ENCODE measurements at regions not wholly inside any gene's neighbourhood (a gene's known extent, or its start where the extent isn't known, plus 50 kb on each side); places are given as distances from the start of the nearest gene placed in this dataset.

DNA sequence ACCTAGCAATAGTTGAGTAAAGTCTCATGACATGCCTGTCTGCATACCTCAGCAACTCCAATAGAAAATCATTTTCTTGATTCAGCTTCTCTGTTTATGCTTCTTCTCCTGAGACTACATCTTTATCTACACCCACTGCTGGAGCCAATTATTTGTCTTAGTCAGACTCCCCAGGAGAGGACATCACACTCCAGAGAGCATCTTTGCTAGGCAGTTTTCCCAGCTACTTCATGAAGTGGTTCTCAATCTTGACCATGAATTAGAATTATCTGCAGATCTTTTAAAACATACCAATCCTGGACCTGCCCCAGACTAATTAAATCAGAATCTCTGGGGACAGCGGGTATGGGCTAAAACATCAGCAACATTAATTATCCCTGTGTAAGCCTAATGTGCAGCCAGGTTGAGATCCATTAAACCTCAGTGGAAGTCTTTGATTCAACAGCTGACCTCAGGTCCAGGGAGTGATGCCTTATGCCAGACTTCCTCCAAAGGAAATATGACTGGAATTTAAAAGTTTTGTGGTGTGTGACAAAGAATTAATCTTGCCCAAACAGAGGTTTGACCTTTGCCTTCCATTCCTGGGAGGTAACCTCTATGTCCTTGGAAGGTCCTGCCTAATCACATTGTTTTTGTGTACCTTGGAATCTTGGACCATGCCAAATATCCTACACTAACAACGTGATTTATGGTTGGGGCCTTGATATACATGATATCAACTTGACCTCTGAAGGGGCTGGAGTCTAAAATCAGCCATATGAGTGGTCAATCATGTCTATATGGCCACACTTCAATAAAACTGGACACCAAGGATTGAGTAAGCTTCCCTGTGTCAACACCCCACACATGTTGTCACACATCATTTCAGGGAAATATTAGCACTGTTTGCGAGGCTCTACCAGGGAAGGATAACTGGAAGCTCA lies 99.3 kb upstream of the DNAJC10 start:
- Histone ChIP-seq H3K4me1 (ENCODE audit: control insufficient read depth in 4 of 4, insufficient read depth in 4 of 4, low read length in 3 of 4) (no peaks in the 10 kb centered on the region), H3K27ac (ENCODE audit: low read depth in 1 of 2, low read length in 2 of 2) (no peak overlapping the region), H3K36me3 (ENCODE audit: control insufficient read depth in 4 of 4, insufficient read depth in 3 of 4, low read depth in 1 of 4, low read length in 3 of 4) (no peaks in the 10 kb centered on the region), H3K9me3 (ENCODE audit: control insufficient read depth in 4 of 4, low read length in 3 of 4) (no peaks in the 10 kb centered on the region), H3K9ac (ENCODE audit: low read depth in 1 of 2, low read length in 2 of 2) (no peak overlapping the region), H3K27me3 (ENCODE audit: control insufficient read depth in 4 of 4, insufficient read depth in 4 of 4, low read length in 3 of 4) (no peaks in the 10 kb centered on the region), H3K4me3 (ENCODE audit: low read depth in 1 of 3, low read length in 3 of 3) (no peak overlapping the region)
- 46% methylated on average over 3 of the region's 3 CpGs for WGBS
- TF ChIP-seq RAD21 (IDR thresholded peaks at IDR 0.05), result no peak
- no peak for TF ChIP-seq FOXA2 (IDR thresholded peaks at IDR 0.05)
- no peak for TF ChIP-seq FOXA1 (IDR thresholded peaks at IDR 0.05)
- TF ChIP-seq SP1 (IDR thresholded peaks at IDR 0.05), result no peak
- no peak for TF ChIP-seq GABPA (IDR thresholded peaks at IDR 0.05 in 1 of 2, conservative IDR thresholded peaks at IDR 0.05 in 1 of 2)
- TF ChIP-seq YY1 (IDR thresholded peaks at IDR 0.05), result no peak
- TF ChIP-seq HNF4G (IDR thresholded peaks at IDR 0.05), result no peak
- TF ChIP-seq, protein P1, sequence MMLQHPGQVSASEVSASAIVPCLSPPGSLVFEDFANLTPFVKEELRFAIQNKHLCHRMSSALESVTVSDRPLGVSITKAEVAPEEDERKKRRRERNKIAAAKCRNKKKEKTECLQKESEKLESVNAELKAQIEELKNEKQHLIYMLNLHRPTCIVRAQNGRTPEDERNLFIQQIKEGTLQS (IDR thresholded peaks at IDR 0.05), result no peak
- no peak for TF ChIP-seq RXRA (IDR thresholded peaks at IDR 0.05)
- no peak for TF ChIP-seq EGR1 (IDR thresholded peaks at IDR 0.05; ENCODE audit: low read depth in 2 of 2)
- DNase-seq (ENCODE audit: low spot score), result no peak

DNA sequence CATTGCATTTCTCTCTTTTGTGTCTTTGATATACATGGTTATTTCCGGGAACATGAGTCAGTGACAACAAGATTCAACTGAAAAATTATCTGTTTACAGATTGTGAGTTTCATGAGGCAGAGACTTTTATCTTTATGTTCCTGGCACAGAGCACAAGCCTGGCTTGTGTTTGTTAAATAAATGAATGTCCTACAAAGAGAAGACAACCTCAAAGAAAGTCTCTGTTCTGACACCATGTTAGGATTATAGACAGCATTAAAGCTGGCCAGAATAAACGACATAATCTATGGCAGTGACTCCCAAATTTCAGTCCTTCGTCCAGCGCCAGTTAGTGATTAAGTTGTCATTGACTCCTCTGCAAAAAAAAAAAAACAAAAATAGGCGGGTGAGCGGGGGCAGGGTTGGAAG lies 97.4 kb upstream of the DNAJC10 start:
- TF ChIP-seq HNF4A (conservative IDR thresholded peaks at IDR 0.05), result no peak
- TF ChIP-seq GABPA (IDR thresholded peaks at IDR 0.05 in 1 of 2, conservative IDR thresholded peaks at IDR 0.05 in 1 of 2), result no peak
- TF ChIP-seq FOXA2 (IDR thresholded peaks at IDR 0.05), result no peak
- no peaks in the 10 kb centered on the region for H3K4me1 ChIP-seq (ENCODE audit: control insufficient read depth in 4 of 4, insufficient read depth in 4 of 4, low read length in 3 of 4)
- 66% methylated on average over 6 of the region's 6 CpGs for WGBS
- no peak overlapping the region for H3K9ac ChIP-seq (ENCODE audit: low read depth in 1 of 2, low read length in 2 of 2)
- H3K36me3 ChIP-seq (ENCODE audit: control insufficient read depth in 4 of 4, insufficient read depth in 3 of 4, low read depth in 1 of 4, low read length in 3 of 4), result no peaks in the 10 kb centered on the region
- DNase-seq (ENCODE audit: low spot score), result no peak
- no peak overlapping the region for H3K4me3 ChIP-seq (ENCODE audit: low read depth in 1 of 3, low read length in 3 of 3)
- no peak overlapping the region for H3K27ac ChIP-seq (ENCODE audit: low read depth in 1 of 2, low read length in 2 of 2)
- H3K9me3 ChIP-seq (ENCODE audit: control insufficient read depth in 4 of 4, low read length in 3 of 4), result no peaks in the 10 kb centered on the region
- no peaks in the 10 kb centered on the region for H3K27me3 ChIP-seq (ENCODE audit: control insufficient read depth in 4 of 4, insufficient read depth in 4 of 4, low read length in 3 of 4)

DNA sequence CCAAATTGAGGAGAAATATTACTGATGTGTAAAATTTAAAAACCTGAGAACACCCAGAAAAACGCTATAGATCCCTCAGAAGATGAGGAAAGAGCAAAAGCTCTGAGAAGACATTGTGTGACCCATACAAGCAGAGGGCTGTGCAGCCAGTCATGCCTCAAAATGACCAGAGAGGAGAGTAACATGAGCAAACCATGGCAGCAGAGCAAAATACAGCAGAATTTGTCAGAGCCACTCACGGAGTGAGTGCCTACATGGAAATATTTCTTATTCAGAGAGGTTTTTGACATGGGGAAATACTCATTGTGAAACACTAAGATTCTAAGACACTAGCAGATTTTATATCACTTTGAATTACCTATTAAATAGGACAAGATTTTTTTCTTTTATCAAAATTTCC lies 96.8 kb upstream of the DNAJC10 start:
- Histone ChIP-seq H3K4me1 (ENCODE audit: control insufficient read depth in 4 of 4, insufficient read depth in 4 of 4, low read length in 3 of 4) (no peaks in the 10 kb centered on the region), H3K9me3 (ENCODE audit: control insufficient read depth in 4 of 4, low read length in 3 of 4) (no peaks in the 10 kb centered on the region), H3K27me3 (ENCODE audit: control insufficient read depth in 4 of 4, insufficient read depth in 4 of 4, low read length in 3 of 4) (no peaks in the 10 kb centered on the region), H3K36me3 (ENCODE audit: control insufficient read depth in 4 of 4, insufficient read depth in 3 of 4, low read depth in 1 of 4, low read length in 3 of 4) (no peaks in the 10 kb centered on the region), H3K9ac (ENCODE audit: low read depth in 1 of 2, low read length in 2 of 2) (no peak overlapping the region), H3K27ac (ENCODE audit: low read depth in 1 of 2, low read length in 2 of 2) (no peak overlapping the region), H3K4me3 (ENCODE audit: low read depth in 1 of 3, low read length in 3 of 3) (no peak overlapping the region)
- no peak for DNase-seq (ENCODE audit: low spot score)
- 80% methylated on average over 2 of the region's 2 CpGs for WGBS
- TF ChIP-seq JUND (IDR thresholded peaks at IDR 0.05), result no peak
- TF ChIP-seq GABPA (IDR thresholded peaks at IDR 0.05 in 1 of 2, conservative IDR thresholded peaks at IDR 0.05 in 1 of 2), result no peak
- no peak for TF ChIP-seq SP1 (IDR thresholded peaks at IDR 0.05)
- no peak for TF ChIP-seq TAF1 (conservative IDR thresholded peaks at IDR 0.05)
- no peak for TF ChIP-seq RXRA (IDR thresholded peaks at IDR 0.05)
- no peak for TF ChIP-seq HNF4G (IDR thresholded peaks at IDR 0.05)
- TF ChIP-seq NR2F2 (IDR thresholded peaks at IDR 0.05), result no peak

DNA sequence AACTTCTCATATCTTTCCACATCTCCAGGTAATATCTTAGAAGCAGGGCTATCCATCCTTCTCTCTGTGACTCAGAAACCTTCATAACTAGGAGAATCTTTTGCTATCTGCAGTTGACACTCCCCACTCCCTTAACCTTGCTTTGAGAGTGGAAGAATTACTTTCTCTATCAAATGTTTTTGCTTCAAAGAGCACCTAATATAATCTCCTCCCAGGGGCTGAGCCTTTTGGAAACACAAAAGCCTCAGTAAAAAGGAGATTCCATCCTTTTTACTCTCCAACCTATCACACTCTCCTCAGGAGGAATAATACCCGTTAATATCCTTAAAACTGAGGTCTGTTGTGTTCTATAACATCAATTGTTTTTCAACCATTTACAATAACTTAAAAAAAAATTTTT lies 94.9 kb upstream of the DNAJC10 start:
- 39% methylated on average over 1 of the region's 1 CpG for WGBS
- TF ChIP-seq HNF4A (conservative IDR thresholded peaks at IDR 0.05), result no peak
- no peak for TF ChIP-seq HNF4G (IDR thresholded peaks at IDR 0.05)
- TF ChIP-seq, protein P2, sequence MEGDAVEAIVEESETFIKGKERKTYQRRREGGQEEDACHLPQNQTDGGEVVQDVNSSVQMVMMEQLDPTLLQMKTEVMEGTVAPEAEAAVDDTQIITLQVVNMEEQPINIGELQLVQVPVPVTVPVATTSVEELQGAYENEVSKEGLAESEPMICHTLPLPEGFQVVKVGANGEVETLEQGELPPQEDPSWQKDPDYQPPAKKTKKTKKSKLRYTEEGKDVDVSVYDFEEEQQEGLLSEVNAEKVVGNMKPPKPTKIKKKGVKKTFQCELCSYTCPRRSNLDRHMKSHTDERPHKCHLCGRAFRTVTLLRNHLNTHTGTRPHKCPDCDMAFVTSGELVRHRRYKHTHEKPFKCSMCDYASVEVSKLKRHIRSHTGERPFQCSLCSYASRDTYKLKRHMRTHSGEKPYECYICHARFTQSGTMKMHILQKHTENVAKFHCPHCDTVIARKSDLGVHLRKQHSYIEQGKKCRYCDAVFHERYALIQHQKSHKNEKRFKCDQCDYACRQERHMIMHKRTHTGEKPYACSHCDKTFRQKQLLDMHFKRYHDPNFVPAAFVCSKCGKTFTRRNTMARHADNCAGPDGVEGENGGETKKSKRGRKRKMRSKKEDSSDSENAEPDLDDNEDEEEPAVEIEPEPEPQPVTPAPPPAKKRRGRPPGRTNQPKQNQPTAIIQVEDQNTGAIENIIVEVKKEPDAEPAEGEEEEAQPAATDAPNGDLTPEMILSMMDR (IDR thresholded peaks at IDR 0.05; ENCODE audit: low read depth, low read length, missing input control), result no peak
- TF ChIP-seq, protein P3, sequence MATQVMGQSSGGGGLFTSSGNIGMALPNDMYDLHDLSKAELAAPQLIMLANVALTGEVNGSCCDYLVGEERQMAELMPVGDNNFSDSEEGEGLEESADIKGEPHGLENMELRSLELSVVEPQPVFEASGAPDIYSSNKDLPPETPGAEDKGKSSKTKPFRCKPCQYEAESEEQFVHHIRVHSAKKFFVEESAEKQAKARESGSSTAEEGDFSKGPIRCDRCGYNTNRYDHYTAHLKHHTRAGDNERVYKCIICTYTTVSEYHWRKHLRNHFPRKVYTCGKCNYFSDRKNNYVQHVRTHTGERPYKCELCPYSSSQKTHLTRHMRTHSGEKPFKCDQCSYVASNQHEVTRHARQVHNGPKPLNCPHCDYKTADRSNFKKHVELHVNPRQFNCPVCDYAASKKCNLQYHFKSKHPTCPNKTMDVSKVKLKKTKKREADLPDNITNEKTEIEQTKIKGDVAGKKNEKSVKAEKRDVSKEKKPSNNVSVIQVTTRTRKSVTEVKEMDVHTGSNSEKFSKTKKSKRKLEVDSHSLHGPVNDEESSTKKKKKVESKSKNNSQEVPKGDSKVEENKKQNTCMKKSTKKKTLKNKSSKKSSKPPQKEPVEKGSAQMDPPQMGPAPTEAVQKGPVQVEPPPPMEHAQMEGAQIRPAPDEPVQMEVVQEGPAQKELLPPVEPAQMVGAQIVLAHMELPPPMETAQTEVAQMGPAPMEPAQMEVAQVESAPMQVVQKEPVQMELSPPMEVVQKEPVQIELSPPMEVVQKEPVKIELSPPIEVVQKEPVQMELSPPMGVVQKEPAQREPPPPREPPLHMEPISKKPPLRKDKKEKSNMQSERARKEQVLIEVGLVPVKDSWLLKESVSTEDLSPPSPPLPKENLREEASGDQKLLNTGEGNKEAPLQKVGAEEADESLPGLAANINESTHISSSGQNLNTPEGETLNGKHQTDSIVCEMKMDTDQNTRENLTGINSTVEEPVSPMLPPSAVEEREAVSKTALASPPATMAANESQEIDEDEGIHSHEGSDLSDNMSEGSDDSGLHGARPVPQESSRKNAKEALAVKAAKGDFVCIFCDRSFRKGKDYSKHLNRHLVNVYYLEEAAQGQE (IDR thresholded peaks at IDR 0.05), result no peak

More for the DNA sequence above, 94.9 kb upstream of the DNAJC10 start:
- H3K27ac ChIP-seq (ENCODE audit: low read depth in 1 of 2, low read length in 2 of 2), result no peak overlapping the region
- no peak for DNase-seq (ENCODE audit: low spot score)
- H3K4me3 ChIP-seq (ENCODE audit: low read depth in 1 of 3, low read length in 3 of 3), result no peak overlapping the region
- no peaks in the 10 kb centered on the region for H3K4me1 ChIP-seq (ENCODE audit: control insufficient read depth in 4 of 4, insufficient read depth in 4 of 4, low read length in 3 of 4)
- no peaks in the 10 kb centered on the region for H3K27me3 ChIP-seq (ENCODE audit: control insufficient read depth in 4 of 4, insufficient read depth in 4 of 4, low read length in 3 of 4)
- H3K9me3 ChIP-seq (ENCODE audit: control insufficient read depth in 4 of 4, low read length in 3 of 4), result no peaks in the 10 kb centered on the region
- H3K9ac ChIP-seq (ENCODE audit: low read depth in 1 of 2, low read length in 2 of 2), result no peak overlapping the region
- H3K36me3 ChIP-seq (ENCODE audit: control insufficient read depth in 4 of 4, insufficient read depth in 3 of 4, low read depth in 1 of 4, low read length in 3 of 4), result no peaks in the 10 kb centered on the region
